CD4-positive, alpha-beta T cell (primary cell): ENCODE measurements at regions not wholly inside any gene's neighbourhood (a gene's known extent, or its start where the extent isn't known, plus 50 kb on each side); places are given as distances from the start of the nearest gene placed in this dataset.

Experiments
- ATAC-seq: fragments of 200-7000 bp; cut with Tn5 transposase; one replicate; pipeline ENCODE4 v1.10.0; 2022; ENCODE audit warnings: mild to moderate bottlenecking; ENCODE audit not compliant: poor library complexity
- CTCF ChIA-PET: fragments of 350-600 bp; sonication (Branson Sonifier 250); formaldehyde crosslinking; loops from one replicate; lab custom pipeline; 2021; ENCODE audit warnings: antibody characterized with exemption, inconsistent platforms; lab: Charles Lee
- POLR2A ChIA-PET: fragments of 350-600 bp; sonication (Branson Sonifier 250); formaldehyde crosslinking; loops from one replicate; lab custom pipeline; 2021; ENCODE audit warnings: antibody characterized with exemption, inconsistent platforms; lab: Charles Lee
- DNase-seq, 14 experiments: peaks; one replicate each; pipeline ENCODE4 v3.0.0-alpha.2; 2013 to 2020; ENCODE audit warnings: mixed read lengths in 2 of 14
- H3K27ac ChIP-seq, 2 donors: one replicate each; pipeline versions ENCODE4 v1.5.1 to v1.7.0; 2013; ENCODE audit warnings: low read length in 2 of 2, low read depth in 1 of 2, mild to moderate bottlenecking in 1 of 2
- H3K27me3 ChIP-seq, 2 experiments: 1 replicate in 1 of 2; 2 replicates in 1 of 2; pipeline versions ENCODE4 v1.6.1 to v1.7.0; 2013; ENCODE audit warnings: low read length in 2 of 2, control low read depth in 1 of 2, mild to moderate bottlenecking in 1 of 2, moderate library complexity in 1 of 2; ENCODE audit not compliant: insufficient read depth in 2 of 2, control insufficient read depth in 1 of 2
- H3K36me3 ChIP-seq: one replicate; pipeline ENCODE4 v1.6.1; 2013; ENCODE audit warnings: low read length, control low read depth; ENCODE audit not compliant: insufficient read depth
- H3K4me1 ChIP-seq: one replicate; pipeline ENCODE4 v1.6.1; 2013; ENCODE audit warnings: low read length, control low read depth; ENCODE audit not compliant: insufficient read depth
- H3K4me3 ChIP-seq: one replicate; pipeline ENCODE4 v1.5.1; 2013; ENCODE audit warnings: mild to moderate bottlenecking, low read length, moderate library complexity
- H3K9me3 ChIP-seq, 2 experiments: 1 replicate in 1 of 2; 2 replicates in 1 of 2; pipeline versions ENCODE4 v1.6.1 to v1.7.0; 2013; ENCODE audit warnings: low read length in 2 of 2, mild to moderate bottlenecking in 2 of 2, control low read depth in 1 of 2, moderate library complexity in 1 of 2; ENCODE audit not compliant: control insufficient read depth in 1 of 2, insufficient read depth in 1 of 2
- H3K27ac Mint-ChIP-seq: one replicate; pipeline ENCODE4 v1.8.0; 2020; ENCODE audit warnings: mixed read lengths
- H3K27me3 Mint-ChIP-seq: one replicate; pipeline ENCODE4 v1.8.0; 2021; ENCODE audit warnings: mixed read lengths
- H3K36me3 Mint-ChIP-seq: one replicate; pipeline ENCODE4 v1.8.0; 2021; ENCODE audit warnings: low read depth, mixed read lengths
- H3K4me1 Mint-ChIP-seq: one replicate; pipeline ENCODE4 v1.8.0; 2021; ENCODE audit warnings: low read depth, mixed read lengths
- H3K4me3 Mint-ChIP-seq: one replicate; pipeline ENCODE4 v1.8.0; 2020; ENCODE audit warnings: mild to moderate bottlenecking, mixed read lengths
- H3K9me3 Mint-ChIP-seq: one replicate; pipeline ENCODE4 v1.8.0; 2020; ENCODE audit warnings: mixed read lengths
- intact Hi-C, 2 experiments: fragments of 100-400 bp; cut with DNase I in 1 of 2; cut with micrococcal nuclease in 1 of 2; formaldehyde crosslinking; loops; one replicate each; pipeline versions ENCODE4 v1.15.1 to v1.9.0; 2023 to 2025; cut with DNase I, micrococcal nuclease
- TF ChIP-seq, protein P1 (sequence below): fragments of 200-600 bp; IDR thresholded peaks from one replicate; pipeline ENCODE4 v1.8.0; 2022; ENCODE audit warnings: antibody characterized with exemption, mild to moderate bottlenecking

DNA sequence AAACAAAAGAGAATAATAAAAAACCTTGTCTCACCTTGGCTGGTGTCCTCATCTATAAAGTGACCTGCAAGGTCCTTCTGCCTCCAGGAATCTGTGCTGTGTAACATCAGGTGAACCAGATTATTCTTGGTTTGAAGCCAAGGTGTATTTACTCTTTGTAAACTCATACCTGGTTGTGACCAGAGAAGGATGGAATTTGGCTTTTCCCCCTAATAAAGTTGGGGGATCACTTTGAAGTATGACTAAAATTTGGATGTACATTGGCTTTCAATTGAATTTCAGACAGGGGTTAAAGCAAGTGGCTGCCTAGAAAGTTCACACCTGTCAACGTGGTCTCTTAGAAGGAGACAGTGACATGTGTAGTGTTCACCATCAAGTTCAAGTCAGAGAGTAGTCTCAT lies 100.1 kb downstream of the SCP2D1 start:
- TF ChIP-seq, protein P1, sequence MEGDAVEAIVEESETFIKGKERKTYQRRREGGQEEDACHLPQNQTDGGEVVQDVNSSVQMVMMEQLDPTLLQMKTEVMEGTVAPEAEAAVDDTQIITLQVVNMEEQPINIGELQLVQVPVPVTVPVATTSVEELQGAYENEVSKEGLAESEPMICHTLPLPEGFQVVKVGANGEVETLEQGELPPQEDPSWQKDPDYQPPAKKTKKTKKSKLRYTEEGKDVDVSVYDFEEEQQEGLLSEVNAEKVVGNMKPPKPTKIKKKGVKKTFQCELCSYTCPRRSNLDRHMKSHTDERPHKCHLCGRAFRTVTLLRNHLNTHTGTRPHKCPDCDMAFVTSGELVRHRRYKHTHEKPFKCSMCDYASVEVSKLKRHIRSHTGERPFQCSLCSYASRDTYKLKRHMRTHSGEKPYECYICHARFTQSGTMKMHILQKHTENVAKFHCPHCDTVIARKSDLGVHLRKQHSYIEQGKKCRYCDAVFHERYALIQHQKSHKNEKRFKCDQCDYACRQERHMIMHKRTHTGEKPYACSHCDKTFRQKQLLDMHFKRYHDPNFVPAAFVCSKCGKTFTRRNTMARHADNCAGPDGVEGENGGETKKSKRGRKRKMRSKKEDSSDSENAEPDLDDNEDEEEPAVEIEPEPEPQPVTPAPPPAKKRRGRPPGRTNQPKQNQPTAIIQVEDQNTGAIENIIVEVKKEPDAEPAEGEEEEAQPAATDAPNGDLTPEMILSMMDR = no peak
- Histone ChIP-seq H3K4me3 (no peak overlapping the region), H3K36me3 (no peaks in the 10 kb centered on the region), H3K9me3 (no peaks in the 10 kb centered on the region), H3K4me1 (no peaks in the 10 kb centered on the region), H3K27ac (no peak overlapping the region), H3K27me3 (peaks cover 0 to 9% of the 10 kb centered on the region in 2 experiments)
- DNase-seq (no peak), ATAC-seq (no peak)
- Mint-ChIP-seq H3K27ac (no peak overlapping the region), H3K27me3 (peaks cover 15% of the 10 kb centered on the region), H3K4me3 (no peak overlapping the region), H3K9me3 (no peaks in the 10 kb centered on the region), H3K4me1 (no peaks in the 10 kb centered on the region), H3K36me3 (no peaks in the 10 kb centered on the region)
- intact Hi-C loops = no loop called here
- CTCF ChIA-PET = no interaction called here
- POLR2A ChIA-PET = no interaction called here

DNA sequence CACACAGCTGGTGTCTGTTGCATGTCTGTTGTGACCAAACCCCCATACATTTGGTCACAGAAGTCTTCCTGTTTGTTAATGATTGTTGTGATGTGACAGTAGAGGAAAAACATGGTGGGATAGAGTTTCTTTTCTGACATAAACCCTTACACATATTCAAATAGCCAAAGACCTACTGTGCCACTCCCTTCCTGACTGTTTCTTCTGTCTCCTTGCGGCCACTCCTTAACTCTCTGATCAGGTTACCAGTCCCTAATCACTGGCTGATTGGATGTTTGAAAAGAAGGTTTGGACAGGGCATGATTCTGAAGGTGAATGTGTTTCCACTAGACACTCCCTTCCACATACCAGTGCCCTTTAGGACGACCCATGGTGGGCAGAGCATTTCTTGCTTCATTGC lies 101.2 kb downstream of the SCP2D1 start:
- peaks cover 0 to 9% of the 10 kb centered on the region in 2 experiments for H3K27me3 ChIP-seq
- H3K9me3 ChIP-seq = no peaks in the 10 kb centered on the region
- ChIA-PET POLR2A (no interaction called here), CTCF (no interaction called here)
- Mint-ChIP-seq H3K36me3 (no peaks in the 10 kb centered on the region), H3K4me1 (no peaks in the 10 kb centered on the region), H3K4me3 (no peak overlapping the region), H3K27ac (no peak overlapping the region), H3K9me3 (no peaks in the 10 kb centered on the region), H3K27me3 (peaks cover 15% of the 10 kb centered on the region)
- H3K4me3 ChIP-seq = no peak overlapping the region
- H3K36me3 ChIP-seq = no peaks in the 10 kb centered on the region
- intact Hi-C loops = no loop called here
- DNase-seq (no peak), ATAC-seq (no peak)
- TF ChIP-seq, protein P1 = no peak
- no peaks in the 10 kb centered on the region for H3K4me1 ChIP-seq
- no peak overlapping the region for H3K27ac ChIP-seq

DNA sequence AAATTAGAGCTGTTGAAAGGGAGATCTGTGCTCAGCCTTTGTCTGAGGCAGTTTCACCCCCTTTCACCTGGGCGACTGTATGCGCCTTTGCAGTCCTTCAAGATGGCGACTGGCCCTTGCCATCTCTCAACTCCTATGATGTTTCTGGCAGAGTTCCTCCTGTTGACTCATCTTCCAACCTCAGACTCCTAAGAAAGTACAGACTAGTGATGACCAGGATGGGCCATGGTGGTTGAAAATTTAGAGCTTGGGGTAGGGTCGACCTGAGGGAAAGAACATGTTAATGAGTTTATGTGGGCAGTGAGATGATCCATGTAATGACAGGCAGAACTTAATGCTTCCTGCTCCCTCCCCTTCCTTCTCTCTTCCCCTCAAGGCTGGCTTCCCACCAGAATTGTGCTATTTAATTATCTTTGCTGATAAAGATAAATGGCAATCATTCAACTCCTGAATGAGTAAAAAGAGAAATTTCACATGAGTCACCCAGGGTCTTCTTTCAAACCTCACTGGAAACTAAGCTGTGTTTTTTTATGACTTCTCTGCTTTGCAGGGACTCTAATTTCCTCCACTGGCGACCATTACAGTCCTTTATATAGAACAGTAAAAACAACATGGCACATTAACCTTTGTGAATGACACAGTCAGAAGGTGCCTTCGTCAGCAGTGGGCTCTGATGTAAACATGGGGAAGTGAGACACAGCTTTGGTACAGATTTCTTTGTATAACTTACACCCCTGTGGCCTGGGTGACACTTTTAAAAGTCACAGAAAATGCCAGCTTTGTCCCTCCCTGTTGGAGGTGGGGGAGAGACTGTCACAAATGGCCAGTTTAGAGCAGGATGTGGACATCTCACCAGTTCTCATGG lies 103.5 kb downstream of the SCP2D1 start:
- no peaks in the 10 kb centered on the region for H3K36me3 Mint-ChIP-seq
- POLR2A ChIA-PET = no interaction called here
- Histone ChIP-seq H3K36me3 (no peaks in the 10 kb centered on the region), H3K27ac (no peak overlapping the region), H3K4me1 (no peaks in the 10 kb centered on the region), H3K9me3 (no peaks in the 10 kb centered on the region), H3K4me3 (no peak overlapping the region), H3K27me3 (no peaks in the 10 kb centered on the region)
- peaks cover 5% of the 10 kb centered on the region for H3K27me3 Mint-ChIP-seq
- no peak overlapping the region for H3K4me3 Mint-ChIP-seq
- DNase-seq (no peak), ATAC-seq (no peak)
- no peak overlapping the region for H3K27ac Mint-ChIP-seq
- intact Hi-C loops = no loop called here
- TF ChIP-seq, protein P1 = no peak
- no peaks in the 10 kb centered on the region for H3K9me3 Mint-ChIP-seq
- CTCF ChIA-PET = no interaction called here
- H3K4me1 Mint-ChIP-seq = no peaks in the 10 kb centered on the region
